HepG2 (cell line): ENCODE measurements at regions not wholly inside any gene's neighbourhood (a gene's known extent, or its start where the extent isn't known, plus 50 kb on each side); places are given as distances from the start of the nearest gene placed in this dataset.
"Not testable (repeated sequence)": the region's sequence is repeated elsewhere in the genome, so short reads cannot be mapped to it uniquely, and the experiment has no call there.

Experiments used
- ARNT ChIP-seq: fragments of 450-650 bp; IDR thresholded peaks from 2 replicates; pipeline ENCODE4 v1.6.1; 2017
- KAT2B ChIP-seq: fragments of 150-350 bp; IDR thresholded peaks from 2 replicates; pipeline ENCODE4 v1.6.1; 2014; ENCODE audit warnings: low read depth, low read length, borderline replicate concordance
- TFE3 ChIP-seq: IDR thresholded peaks from 2 replicates; pipeline ENCODE4 v1.6.1; 2016
- ZNF33B ChIP-seq: sonication (generic); formaldehyde crosslinking; IDR thresholded peaks from 2 replicates; pipeline ENCODE4 v1.5.1; 2020; ENCODE audit warnings: mild to moderate bottlenecking, missing genetic modification reagents

- not testable (repeated sequence) for TF ChIP-seq KAT2B; TFE3 (CRISPR knock-in tag); ZNF33B (CRISPR knock-in tag); ARNT
Measured at GRCh38 chr2:111526041-111526639, 357.9 kb downstream of the ANAPC1 start.
